K562 (cell line): ENCODE measurements at regions not wholly inside any gene's neighbourhood (a gene's known extent, or its start where the extent isn't known, plus 50 kb on each side); places are given as distances from the start of the nearest gene placed in this dataset.

Experiments used
- ATAC-seq: fragments of 200-7000 bp; cut with Tn5 transposase; 3 replicates; pipeline ENCODE4 v1.9.1; 2020; ENCODE audit warnings: moderate library complexity
- BruUV-seq: library from RNA; stranded (reverse); fragments of 400-500 nt; replicated peaks from 2 replicates; lab custom pipeline; 2021; lab: Mats Ljungman, UMichigan
- CTCF ChIA-PET: fragments of 300-600 bp; formaldehyde crosslinking; extraction: SDS; loops from one replicate; lab custom pipeline; 2021; ENCODE audit warnings: low intra/inter-chr PET ratio; lab: Yijun Ruan, JAX
- POLR2A ChIA-PET: fragments of 300-600, 350-650 bp; sonication (Branson Sonifier 250); formaldehyde crosslinking; extraction: SDS; loops from one replicate; lab custom pipeline; 2021; ENCODE audit warnings: antibody characterized with exemption, inconsistent platforms; lab: Yijun Ruan, JAX
- DNase-seq, 4 experiments: peaks; one replicate each; pipeline versions ENCODE4 v3.0.0 to v3.0.0-alpha.2; 2011 to 2018; ENCODE audit warnings: low spot score in 3 of 4, mixed read lengths in 3 of 4; ENCODE audit errors: extremely low read depth in 1 of 4
- FAIRE-seq: peaks from 2 replicates; lab custom pipeline; 2011; peaks lifted over from hg19 to GRCh38; lab: Jason Lieb, UNC
- H2AFZ ChIP-seq: 2 replicates; pipeline ENCODE4 v1.6.0; 2011; ENCODE audit warnings: low read depth, low read length, control low read depth, inconsistent platforms
- H3K27ac ChIP-seq: fragments of 200-600 bp; 3 replicates; pipeline ENCODE4 v1.8.0; 2011; ENCODE audit warnings: low read depth, mild to moderate bottlenecking, control low read depth, inconsistent platforms, low read length, moderate library complexity, mixed read lengths; ENCODE audit errors: extremely low read depth
- H3K27me3 ChIP-seq, 2 experiments: fragments of 300-600 bp in 1 of 2; 2 replicates in 1 of 2; 3 replicates in 1 of 2; pipeline versions ENCODE4 v1.6.0 to v1.8.0; 2011; ENCODE audit warnings: inconsistent platforms in 2 of 2, low read length in 2 of 2, mild to moderate bottlenecking in 1 of 2, mixed read lengths in 1 of 2, moderate library complexity in 1 of 2; ENCODE audit not compliant: control insufficient read depth in 2 of 2, insufficient read depth in 2 of 2
- H3K36me3 ChIP-seq: fragments of 300-600 bp; 3 replicates; pipeline ENCODE4 v1.8.0; 2011; ENCODE audit warnings: mild to moderate bottlenecking, low read length, inconsistent platforms; ENCODE audit not compliant: control insufficient read depth, insufficient read depth
- H3K4me1 ChIP-seq, 2 experiments: fragments of 200-600 bp in 1 of 2; replicated peaks in 1 of 2; 2 replicates in 1 of 2; 3 replicates in 1 of 2; pipeline versions ENCODE4 v1.5.1 to v1.8.0; 2011; ENCODE audit warnings: inconsistent platforms in 2 of 2, low read length in 2 of 2, mild to moderate bottlenecking in 1 of 2, mixed read lengths in 1 of 2, moderate library complexity in 1 of 2; ENCODE audit not compliant: control insufficient read depth in 2 of 2, insufficient read depth in 2 of 2
- H3K4me2 ChIP-seq: 2 replicates; pipeline ENCODE4 v1.6.1; 2011; ENCODE audit warnings: low read length, control low read depth, inconsistent platforms, mixed read lengths; ENCODE audit not compliant: insufficient read depth
- H3K4me3 ChIP-seq: fragments of 200-600 bp; sonication (generic), shearing (Covaris generic); 2 replicates; pipeline ENCODE4 v1.5.1; 2016; ENCODE audit warnings: control low read depth, inconsistent platforms
- H3K79me2 ChIP-seq: fragments of 200-600 bp; 3 replicates; pipeline ENCODE4 v1.8.0; 2011; ENCODE audit warnings: low read length, inconsistent platforms; ENCODE audit not compliant: control insufficient read depth, insufficient read depth
- H3K9ac ChIP-seq, 2 experiments: 2 replicates each; pipeline versions ENCODE4 v1.6.0 to v1.6.1; 2011; ENCODE audit warnings: low read depth in 2 of 2, low read length in 2 of 2, control low read depth in 1 of 2, inconsistent platforms in 1 of 2, mild to moderate bottlenecking in 1 of 2, mixed read lengths in 1 of 2; ENCODE audit not compliant: insufficient read depth in 1 of 2
- H3K9me1 ChIP-seq: one replicate; pipeline ENCODE4 v1.6.0; 2011; ENCODE audit warnings: inconsistent platforms, mild to moderate bottlenecking, low read length, moderate library complexity; ENCODE audit not compliant: control insufficient read depth, insufficient read depth
- H3K9me3 ChIP-seq: replicated peaks from 2 replicates; pipeline ENCODE4 v1.5.1; 2011; ENCODE audit warnings: low read depth, low read length, inconsistent platforms; ENCODE audit not compliant: control insufficient read depth, insufficient read depth
- H4K20me1 ChIP-seq: replicated peaks from 2 replicates; pipeline ENCODE4 v1.6.1; 2011; ENCODE audit warnings: low read length, inconsistent platforms, mixed read lengths; ENCODE audit not compliant: control insufficient read depth, insufficient read depth
- ARID3B ChIP-seq: fragments of 250-450 bp; sonication (Bioruptor Pico); IDR thresholded peaks from 2 replicates; pipeline ENCODE4 v1.4.0; 2020; ENCODE audit warnings: borderline replicate concordance
- CCNT2 ChIP-seq: IDR thresholded peaks from 2 replicates; pipeline ENCODE4 v1.6.1; 2011; ENCODE audit warnings: borderline replicate concordance, low read depth, mild to moderate bottlenecking, moderate library complexity, mixed read lengths, low read length; ENCODE audit not compliant: insufficient read length; ENCODE audit errors: extremely low read depth
- DPF2 ChIP-seq: fragments of 450-650 bp; IDR thresholded peaks from 2 replicates; pipeline ENCODE4 v1.6.1; 2016
- ERF ChIP-seq: fragments of 450-650 bp; formaldehyde crosslinking; IDR thresholded peaks from 2 replicates; pipeline ENCODE4 v1.4.0; 2020; ENCODE audit warnings: mild to moderate bottlenecking, mixed read lengths
- EWSR1 ChIP-seq: fragments of 450-650 bp; IDR thresholded peaks from 2 replicates; pipeline ENCODE4 v1.6.1; 2018; ENCODE audit warnings: borderline replicate concordance, mild to moderate bottlenecking, low read depth, moderate library complexity; ENCODE audit not compliant: partially characterized antibody
- HLTF ChIP-seq: fragments of 450-650 bp; IDR thresholded peaks from 2 replicates; pipeline ENCODE4 v1.6.1; 2016
- MLX ChIP-seq, 2 experiments: fragments of 450-650 bp in 1 of 2; sonication (generic) in 1 of 2; formaldehyde crosslinking; conservative IDR thresholded peaks; 2 replicates each; pipeline versions ENCODE4 v1.4.0 to v1.8.1; 2020 to 2022; ENCODE audit warnings: mild to moderate bottlenecking in 1 of 2, missing genetic modification reagents in 1 of 2
- PURB ChIP-seq: sonication (generic); formaldehyde crosslinking; IDR thresholded peaks from 2 replicates; pipeline ENCODE4 v1.9.0; 2021; ENCODE audit warnings: low read depth, mild to moderate bottlenecking, missing genetic modification reagents
- STAT5A ChIP-seq: IDR thresholded peaks from 2 replicates; pipeline ENCODE4 v1.6.1; 2012; ENCODE audit warnings: low read length, inconsistent platforms, borderline replicate concordance
- ZNF639 ChIP-seq, 2 experiments: fragments of 200-800 bp in 1 of 2; sonication (Bioruptor generic) in 1 of 2; sonication (generic) in 1 of 2; formaldehyde crosslinking in 1 of 2; IDR thresholded peaks in 1 of 2; conservative IDR thresholded peaks in 1 of 2; 2 replicates each; pipeline versions ENCODE4 v1.5.0 to v1.6.1; 2016 to 2020; ENCODE audit warnings: missing compliant biosample characterization in 1 of 2, missing genetic modification characterization in 1 of 2, missing genetic modification reagents in 1 of 2
- ZNF764 ChIP-seq: fragments of 250-450 bp; sonication (Bioruptor Pico); IDR thresholded peaks from 2 replicates; pipeline ENCODE4 v1.4.0; 2020; ENCODE audit warnings: low read depth, mild to moderate bottlenecking, moderate library complexity
- WGBS: fragments of 100-300 bp; shearing (Covaris generic); methylation state at CpG from one replicate; pipeline ENCODE4 v1.1.6; 2016; ENCODE audit warnings: low coverage, mixed read lengths; ENCODE audit not compliant: insufficient coverage; ENCODE audit errors: missing lambda C conversion rate; 5-methylcytosine and 5-hydroxymethylcytosine counted together
- in situ Hi-C: fragments of 300-500 bp; cut with MboI; formaldehyde crosslinking; loops from 4 replicates; pipeline ENCODE4 v1.15.0; 2018; ENCODE audit warnings: inconsistent platforms, mixed read lengths
- intact Hi-C: fragments of 100-400 bp; cut with micrococcal nuclease; formaldehyde crosslinking; loops from 2 replicates; pipeline ENCODE4 v1.14.2; 2022
- TF ChIP-seq, protein P1 (sequence below): fragments of 250-450 bp; sonication (Bioruptor Pico); IDR thresholded peaks from 2 replicates; pipeline ENCODE4 v1.4.0; 2020; ENCODE audit warnings: mild to moderate bottlenecking
- TF ChIP-seq, protein P2 (sequence below): sonication (generic); formaldehyde crosslinking; IDR thresholded peaks from 2 replicates; pipeline ENCODE4 v1.8.1; 2023; ENCODE audit warnings: mild to moderate bottlenecking, missing genetic modification reagents

DNA sequence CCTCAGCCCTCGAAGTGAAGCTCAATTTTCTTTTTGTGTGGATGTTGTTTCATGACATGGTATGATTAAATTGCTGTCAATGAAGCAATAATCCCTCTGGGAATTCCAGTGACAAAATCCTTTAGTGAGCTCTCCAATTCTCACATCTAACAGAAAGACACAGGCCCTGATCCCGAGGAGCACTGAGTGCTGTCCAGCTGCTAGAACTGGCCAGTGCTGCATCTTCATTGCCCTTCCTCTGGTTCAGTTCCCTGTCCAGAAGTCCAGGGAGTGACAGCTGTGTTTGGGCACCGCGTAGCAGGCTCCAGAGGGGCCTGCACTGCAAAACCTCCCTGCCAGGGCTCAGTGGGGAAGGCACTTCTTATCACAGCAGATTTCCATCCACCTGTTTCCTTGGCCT, 516.8 kb upstream of the ATP11B start (continued):
- TF ChIP-seq, protein P1, sequence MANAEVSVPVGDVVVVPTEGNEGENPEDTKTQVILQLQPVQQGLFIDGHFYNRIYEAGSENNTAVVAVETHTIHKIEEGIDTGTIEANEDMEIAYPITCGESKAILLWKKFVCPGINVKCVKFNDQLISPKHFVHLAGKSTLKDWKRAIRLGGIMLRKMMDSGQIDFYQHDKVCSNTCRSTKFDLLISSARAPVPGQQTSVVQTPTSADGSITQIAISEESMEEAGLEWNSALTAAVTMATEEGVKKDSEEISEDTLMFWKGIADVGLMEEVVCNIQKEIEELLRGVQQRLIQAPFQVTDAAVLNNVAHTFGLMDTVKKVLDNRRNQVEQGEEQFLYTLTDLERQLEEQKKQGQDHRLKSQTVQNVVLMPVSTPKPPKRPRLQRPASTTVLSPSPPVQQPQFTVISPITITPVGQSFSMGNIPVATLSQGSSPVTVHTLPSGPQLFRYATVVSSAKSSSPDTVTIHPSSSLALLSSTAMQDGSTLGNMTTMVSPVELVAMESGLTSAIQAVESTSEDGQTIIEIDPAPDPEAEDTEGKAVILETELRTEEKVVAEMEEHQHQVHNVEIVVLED = no peak
- no peak for TF ChIP-seq CCNT2

- Histone ChIP-seq H3K4me3 (no peak overlapping the region), H3K27ac (no peak overlapping the region), H3K9ac (no peak overlapping the region), H3K4me2 (no peak overlapping the region), H3K79me2 (no peaks in the 10 kb centered on the region), H3K4me1 (no peaks in the 10 kb centered on the region), H3K36me3 (no peaks in the 10 kb centered on the region), H3K27me3 (peaks cover 0 to 5% of the 10 kb centered on the region in 2 experiments; a peak in 1 of 5 replicates), H3K9me3 (no peaks in the 10 kb centered on the region), H2AFZ (no peak overlapping the region), H3K9me1 (no peaks in the 10 kb centered on the region), H4K20me1 (no peaks in the 10 kb centered on the region)
- 0% methylated on average over 5 of the region's 5 CpGs for WGBS
- ChIA-PET POLR2A (no interaction called here), CTCF (no interaction called here)
- in situ Hi-C loops = no loop called here
- BruUV-seq = no TSS peak
- no peak for FAIRE-seq
- intact Hi-C loops = no loop called here
- no peak for DNase-seq
- no peak for ATAC-seq
- no peak for TF ChIP-seq ERF (CRISPR knock-in tag)
- no peak for TF ChIP-seq ZNF764 (CRISPR knock-in tag)
- TF ChIP-seq ZNF639 (CRISPR knock-in tag; conservative IDR thresholded peaks at IDR 0.05 in 1 of 2, IDR thresholded peaks at IDR 0.05 in 1 of 2) = no peak
- no peak for TF ChIP-seq DPF2
- TF ChIP-seq STAT5A = no peak
- TF ChIP-seq ARID3B (CRISPR knock-in tag) = no peak
- no peak for TF ChIP-seq MLX (CRISPR knock-in tag; conservative IDR thresholded peaks at IDR 0.05)
- no peak for TF ChIP-seq HLTF
- no peak for TF ChIP-seq PURB (CRISPR knock-in tag)
- TF ChIP-seq, protein P2, sequence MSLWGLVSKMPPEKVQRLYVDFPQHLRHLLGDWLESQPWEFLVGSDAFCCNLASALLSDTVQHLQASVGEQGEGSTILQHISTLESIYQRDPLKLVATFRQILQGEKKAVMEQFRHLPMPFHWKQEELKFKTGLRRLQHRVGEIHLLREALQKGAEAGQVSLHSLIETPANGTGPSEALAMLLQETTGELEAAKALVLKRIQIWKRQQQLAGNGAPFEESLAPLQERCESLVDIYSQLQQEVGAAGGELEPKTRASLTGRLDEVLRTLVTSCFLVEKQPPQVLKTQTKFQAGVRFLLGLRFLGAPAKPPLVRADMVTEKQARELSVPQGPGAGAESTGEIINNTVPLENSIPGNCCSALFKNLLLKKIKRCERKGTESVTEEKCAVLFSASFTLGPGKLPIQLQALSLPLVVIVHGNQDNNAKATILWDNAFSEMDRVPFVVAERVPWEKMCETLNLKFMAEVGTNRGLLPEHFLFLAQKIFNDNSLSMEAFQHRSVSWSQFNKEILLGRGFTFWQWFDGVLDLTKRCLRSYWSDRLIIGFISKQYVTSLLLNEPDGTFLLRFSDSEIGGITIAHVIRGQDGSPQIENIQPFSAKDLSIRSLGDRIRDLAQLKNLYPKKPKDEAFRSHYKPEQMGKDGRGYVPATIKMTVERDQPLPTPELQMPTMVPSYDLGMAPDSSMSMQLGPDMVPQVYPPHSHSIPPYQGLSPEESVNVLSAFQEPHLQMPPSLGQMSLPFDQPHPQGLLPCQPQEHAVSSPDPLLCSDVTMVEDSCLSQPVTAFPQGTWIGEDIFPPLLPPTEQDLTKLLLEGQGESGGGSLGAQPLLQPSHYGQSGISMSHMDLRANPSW = no peak
- no peak for TF ChIP-seq EWSR1
These were observed 508.5 kb upstream of the ATP11B start for GRCh38 chr3:182284793-182285192.
